GM12878 (cell line): ENCODE measurements at regions not wholly inside any gene's neighbourhood (a gene's known extent, or its start where the extent isn't known, plus 50 kb on each side); places are given as distances from the start of the nearest gene placed in this dataset.

ENCODE experiments used
- ATAC-seq: fragments of 200-7000 bp; cut with Tn5 transposase; 3 replicates; pipeline ENCODE4 v1.9.1; 2020; ENCODE audit warnings: mild to moderate bottlenecking, moderate library complexity
- BruUV-seq: library from RNA; stranded (reverse); fragments of 400-500 nt; replicated peaks from 2 replicates; lab custom pipeline; 2021; lab: Mats Ljungman, UMichigan
- CTCF ChIA-PET: fragments of 300-600 bp; sonication (Branson Sonifier 250); formaldehyde crosslinking; extraction: SDS; loops from one replicate; lab custom pipeline; 2021; ENCODE audit warnings: inconsistent platforms; lab: Yijun Ruan, JAX
- POLR2A ChIA-PET: fragments of 350-600 bp; formaldehyde crosslinking; extraction: SDS; loops from one replicate; lab custom pipeline; 2021; ENCODE audit warnings: inconsistent platforms; lab: Charles Lee
- RAD21 ChIA-PET: fragments of 300-600 bp; sonication (Branson Sonifier 250); formaldehyde crosslinking; loops from one replicate; lab custom pipeline; 2023; ENCODE audit warnings: antibody characterized with exemption; ENCODE audit not compliant: unreplicated experiment; lab: Charles Lee
- SMC1A ChIA-PET: fragments of 300-600 bp; sonication (Branson Sonifier 250); formaldehyde crosslinking; loops from one replicate; lab custom pipeline; 2023; ENCODE audit not compliant: unreplicated experiment, uncharacterized antibody; lab: Charles Lee
- DNase-seq: peaks from one replicate; pipeline ENCODE4 v3.0.0-alpha.2; 2011; ENCODE audit warnings: low read depth, low spot score
- FAIRE-seq: peaks from 3 replicates; lab custom pipeline; 2011; peaks lifted over from hg19 to GRCh38; lab: Jason Lieb, UNC
- H2AFZ ChIP-seq: 2 replicates; pipeline ENCODE4 v1.6.0; 2011; ENCODE audit warnings: low read depth, low read length, control low read depth; ENCODE audit not compliant: control insufficient read depth
- H3K27ac ChIP-seq: 2 replicates; pipeline ENCODE4 v1.5.1; 2011; ENCODE audit warnings: control low read depth; ENCODE audit not compliant: control insufficient read depth, insufficient read depth
- H3K27me3 ChIP-seq, 2 experiments: replicated peaks in 1 of 2; 2 replicates each; pipeline versions ENCODE4 v1.6.0 to v1.6.1; 2011; ENCODE audit warnings: low read length in 1 of 2; ENCODE audit not compliant: control insufficient read depth in 2 of 2, insufficient read depth in 2 of 2
- H3K36me3 ChIP-seq, 2 experiments: 2 replicates each; pipeline ENCODE4 v1.5.1; 2011; ENCODE audit warnings: low read length in 1 of 2; ENCODE audit not compliant: control insufficient read depth in 2 of 2, insufficient read depth in 2 of 2
- H3K4me1 ChIP-seq: 2 replicates; pipeline ENCODE4 v1.6.1; 2011; ENCODE audit warnings: mild to moderate bottlenecking, low read length, moderate library complexity, mixed read lengths; ENCODE audit not compliant: control insufficient read depth, insufficient read depth
- H3K4me2 ChIP-seq: 2 replicates; pipeline ENCODE4 v1.6.0; 2011; ENCODE audit warnings: control low read depth; ENCODE audit not compliant: control insufficient read depth, insufficient read depth
- H3K4me3 ChIP-seq: fragments of 200-600 bp; sonication (generic); 2 replicates; pipeline ENCODE4 v1.5.1; 2016
- H3K79me2 ChIP-seq: 2 replicates; pipeline ENCODE4 v1.6.0; 2011; ENCODE audit warnings: low read length; ENCODE audit not compliant: control insufficient read depth, insufficient read depth
- H3K9ac ChIP-seq: 2 replicates; pipeline ENCODE4 v1.8.0; 2011; ENCODE audit warnings: low read length, control low read depth, mixed read lengths; ENCODE audit not compliant: control insufficient read depth, insufficient read depth
- H3K9me3 ChIP-seq: replicated peaks from 3 replicates; pipeline ENCODE4 v1.5.1; 2011; ENCODE audit warnings: mild to moderate bottlenecking, low read length; ENCODE audit not compliant: control insufficient read depth, insufficient read depth
- H4K20me1 ChIP-seq: 2 replicates; pipeline ENCODE4 v1.6.0; 2011; ENCODE audit not compliant: control insufficient read depth, insufficient read depth
- CBX5 ChIP-seq: sonication (generic); IDR thresholded peaks from 2 replicates; pipeline ENCODE4 v1.6.1; 2016; ENCODE audit warnings: low read depth, moderate library complexity, mild to moderate bottlenecking, inconsistent platforms
- CREB1 ChIP-seq: IDR thresholded peaks from 2 replicates; pipeline ENCODE4 v1.6.1; 2012; ENCODE audit warnings: low read depth, mild to moderate bottlenecking, inconsistent platforms
- MTA2 ChIP-seq: fragments of 450-650 bp; IDR thresholded peaks from 2 replicates; pipeline ENCODE4 v1.6.1; 2016; ENCODE audit warnings: low read depth, mild to moderate bottlenecking, moderate library complexity
- MTA3 ChIP-seq: IDR thresholded peaks from 2 replicates; pipeline ENCODE4 v1.6.1; 2012; ENCODE audit warnings: low read length, inconsistent platforms, borderline replicate concordance
- PAX8 ChIP-seq: fragments of 450-650 bp; IDR thresholded peaks from 2 replicates; pipeline ENCODE4 v1.6.1; 2017; ENCODE audit warnings: mild to moderate bottlenecking, moderate library complexity
- RELA ChIP-seq: fragments of 450-650 bp; IDR thresholded peaks from 2 replicates; pipeline ENCODE4 v1.8.0; 2014; ENCODE audit warnings: borderline replicate concordance; ENCODE audit not compliant: partially characterized antibody
- RUNX3 ChIP-seq: IDR thresholded peaks from 2 replicates; pipeline ENCODE4 v1.6.1; 2012; ENCODE audit warnings: low read length, inconsistent platforms
- SIN3A ChIP-seq: IDR thresholded peaks from 2 replicates; pipeline ENCODE4 v1.6.1; 2012; ENCODE audit warnings: low read depth, low read length, improper control_type of control experiment
- SMAD1 ChIP-seq: fragments of 450-650 bp; IDR thresholded peaks from 2 replicates; pipeline ENCODE4 v1.6.1; 2018; ENCODE audit warnings: mild to moderate bottlenecking, low read depth; ENCODE audit not compliant: partially characterized antibody
- SRF ChIP-seq, 2 experiments: IDR thresholded peaks; 2 replicates each; pipeline ENCODE4 v1.6.1; 2011; ENCODE audit warnings: low read depth in 2 of 2, low read length in 2 of 2, mild to moderate bottlenecking in 1 of 2, moderate library complexity in 1 of 2
- WGBS: methylation state at CpG from one replicate; pipeline ENCODE4 v1.1.6; 2016; ENCODE audit warnings: low lambda C conversion rate; ENCODE audit not compliant: insufficient replicate concordance, insufficient coverage; ENCODE audit errors: missing lambda C conversion rate; 5-methylcytosine and 5-hydroxymethylcytosine counted together
- in situ Hi-C: fragments of 300-500 bp; cut with MboI; formaldehyde crosslinking; loops from 9 replicates; pipeline ENCODE4 v1.14.3; 2018; ENCODE audit warnings: mixed read lengths
- intact Hi-C: fragments of 100-400 bp; cut with micrococcal nuclease; formaldehyde crosslinking; loops from one replicate; pipeline ENCODE4 v1.14.2; 2022; ENCODE audit not compliant: unreplicated experiment
- TF ChIP-seq, protein P1 (sequence below): IDR thresholded peaks from 2 replicates; pipeline ENCODE4 v1.6.1; 2011; ENCODE audit warnings: mild to moderate bottlenecking, low read depth, low read length, moderate library complexity; ENCODE audit not compliant: insufficient replicate concordance
- TF ChIP-seq, protein P2 (sequence below): fragments of 450-650 bp; formaldehyde crosslinking; IDR thresholded peaks from 2 replicates; pipeline ENCODE4 v1.4.0; 2022; ENCODE audit warnings: mild to moderate bottlenecking, moderate library complexity
- TF ChIP-seq, protein P3 (sequence below): fragments of 450-650 bp; IDR thresholded peaks from 2 replicates; pipeline ENCODE4 v1.6.1; 2017; ENCODE audit warnings: antibody characterized with exemption, mild to moderate bottlenecking, moderate library complexity

DNA sequence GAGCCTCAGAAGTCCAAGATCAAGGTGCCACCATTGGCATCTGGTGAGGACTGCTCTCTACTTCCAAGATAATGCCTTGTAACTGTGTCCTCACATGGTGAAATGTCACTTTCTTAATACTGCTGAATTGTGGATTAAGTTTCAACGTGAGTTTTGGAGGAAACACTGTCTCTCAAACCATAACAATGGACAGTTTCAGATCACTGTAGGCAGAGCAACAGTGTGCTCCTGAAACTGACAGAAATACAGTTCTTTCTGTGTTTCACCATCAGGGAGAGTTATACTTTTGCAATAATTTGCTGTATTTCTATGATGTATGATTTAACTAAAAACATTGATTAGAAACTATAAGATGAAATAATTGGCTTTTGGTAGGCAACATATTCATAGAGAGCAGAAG, 1780.5 kb upstream of the CDH6 start:
- SMC1A ChIA-PET: no interaction called here
- no peak for DNase-seq
- no peak for ATAC-seq
- RAD21 ChIA-PET: no interaction called here
- H3K36me3 ChIP-seq: no peaks in the 10 kb centered on the region
- no peaks in the 10 kb centered on the region for H4K20me1 ChIP-seq
- H3K9ac ChIP-seq: no peak overlapping the region
- H3K4me3 ChIP-seq: no peak overlapping the region
- H3K27me3 ChIP-seq: no peaks in the 10 kb centered on the region
- FAIRE-seq: no peak
- H2AFZ ChIP-seq: no peak overlapping the region
- POLR2A ChIA-PET: no interaction called here
- TF ChIP-seq, protein P1, sequence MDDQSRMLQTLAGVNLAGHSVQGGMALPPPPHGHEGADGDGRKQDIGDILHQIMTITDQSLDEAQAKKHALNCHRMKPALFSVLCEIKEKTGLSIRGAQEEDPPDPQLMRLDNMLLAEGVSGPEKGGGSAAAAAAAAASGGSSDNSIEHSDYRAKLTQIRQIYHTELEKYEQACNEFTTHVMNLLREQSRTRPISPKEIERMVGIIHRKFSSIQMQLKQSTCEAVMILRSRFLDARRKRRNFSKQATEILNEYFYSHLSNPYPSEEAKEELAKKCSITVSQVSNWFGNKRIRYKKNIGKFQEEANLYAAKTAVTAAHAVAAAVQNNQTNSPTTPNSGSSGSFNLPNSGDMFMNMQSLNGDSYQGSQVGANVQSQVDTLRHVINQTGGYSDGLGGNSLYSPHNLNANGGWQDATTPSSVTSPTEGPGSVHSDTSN: no peak
- TF ChIP-seq MTA3 (no peak), PAX8 (no peak), SMAD1 (no peak), CBX5 (no peak), CREB1 (no peak), SIN3A (no peak), MTA2 (no peak), RUNX3 (no peak), RELA (no peak), SRF (IDR thresholded peaks at IDR 0.05; ENCODE audit: low read depth in 2 of 2, low read length in 2 of 2) (no peak)
- TF ChIP-seq, protein P2, sequence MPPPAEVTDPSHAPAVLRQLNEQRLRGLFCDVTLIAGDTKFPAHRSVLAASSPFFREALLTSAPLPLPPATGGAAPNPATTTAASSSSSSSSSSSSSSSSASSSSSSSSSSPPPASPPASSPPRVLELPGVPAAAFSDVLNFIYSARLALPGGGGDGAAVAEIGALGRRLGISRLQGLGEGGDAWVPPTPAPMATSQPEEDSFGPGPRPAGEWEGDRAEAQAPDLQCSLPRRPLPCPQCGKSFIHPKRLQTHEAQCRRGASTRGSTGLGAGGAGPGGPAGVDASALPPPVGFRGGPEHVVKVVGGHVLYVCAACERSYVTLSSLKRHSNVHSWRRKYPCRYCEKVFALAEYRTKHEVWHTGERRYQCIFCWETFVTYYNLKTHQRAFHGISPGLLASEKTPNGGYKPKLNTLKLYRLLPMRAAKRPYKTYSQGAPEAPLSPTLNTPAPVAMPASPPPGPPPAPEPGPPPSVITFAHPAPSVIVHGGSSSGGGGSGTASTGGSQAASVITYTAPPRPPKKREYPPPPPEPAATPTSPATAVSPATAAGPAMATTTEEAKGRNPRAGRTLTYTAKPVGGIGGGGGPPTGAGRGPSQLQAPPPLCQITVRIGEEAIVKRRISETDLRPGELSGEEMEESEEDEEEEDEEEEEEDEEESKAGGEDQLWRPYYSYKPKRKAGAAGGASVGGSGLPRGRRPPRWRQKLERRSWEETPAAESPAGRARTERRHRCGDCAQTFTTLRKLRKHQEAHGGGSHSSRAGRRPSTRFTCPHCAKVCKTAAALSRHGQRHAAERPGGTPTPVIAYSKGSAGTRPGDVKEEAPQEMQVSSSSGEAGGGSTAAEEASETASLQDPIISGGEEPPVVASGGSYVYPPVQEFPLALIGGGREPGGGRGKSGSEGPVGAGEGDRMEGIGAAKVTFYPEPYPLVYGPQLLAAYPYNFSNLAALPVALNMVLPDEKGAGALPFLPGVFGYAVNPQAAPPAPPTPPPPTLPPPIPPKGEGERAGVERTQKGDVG (CRISPR knock-in tag): no peak
- TF ChIP-seq, protein P3, sequence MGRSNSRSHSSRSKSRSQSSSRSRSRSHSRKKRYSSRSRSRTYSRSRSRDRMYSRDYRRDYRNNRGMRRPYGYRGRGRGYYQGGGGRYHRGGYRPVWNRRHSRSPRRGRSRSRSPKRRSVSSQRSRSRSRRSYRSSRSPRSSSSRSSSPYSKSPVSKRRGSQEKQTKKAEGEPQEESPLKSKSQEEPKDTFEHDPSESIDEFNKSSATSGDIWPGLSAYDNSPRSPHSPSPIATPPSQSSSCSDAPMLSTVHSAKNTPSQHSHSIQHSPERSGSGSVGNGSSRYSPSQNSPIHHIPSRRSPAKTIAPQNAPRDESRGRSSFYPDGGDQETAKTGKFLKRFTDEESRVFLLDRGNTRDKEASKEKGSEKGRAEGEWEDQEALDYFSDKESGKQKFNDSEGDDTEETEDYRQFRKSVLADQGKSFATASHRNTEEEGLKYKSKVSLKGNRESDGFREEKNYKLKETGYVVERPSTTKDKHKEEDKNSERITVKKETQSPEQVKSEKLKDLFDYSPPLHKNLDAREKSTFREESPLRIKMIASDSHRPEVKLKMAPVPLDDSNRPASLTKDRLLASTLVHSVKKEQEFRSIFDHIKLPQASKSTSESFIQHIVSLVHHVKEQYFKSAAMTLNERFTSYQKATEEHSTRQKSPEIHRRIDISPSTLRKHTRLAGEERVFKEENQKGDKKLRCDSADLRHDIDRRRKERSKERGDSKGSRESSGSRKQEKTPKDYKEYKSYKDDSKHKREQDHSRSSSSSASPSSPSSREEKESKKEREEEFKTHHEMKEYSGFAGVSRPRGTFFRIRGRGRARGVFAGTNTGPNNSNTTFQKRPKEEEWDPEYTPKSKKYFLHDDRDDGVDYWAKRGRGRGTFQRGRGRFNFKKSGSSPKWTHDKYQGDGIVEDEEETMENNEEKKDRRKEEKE: no peak
- no peaks in the 10 kb centered on the region for H3K79me2 ChIP-seq
- no peaks in the 10 kb centered on the region for H3K4me1 ChIP-seq
- 6% methylated on average over 1 of the region's 1 CpG for WGBS
- no peaks in the 10 kb centered on the region for H3K9me3 ChIP-seq
- H3K4me2 ChIP-seq: no peak overlapping the region
- CTCF ChIA-PET: no interaction called here
- H3K27ac ChIP-seq: no peak overlapping the region
- BruUV-seq: no TSS peak
- in situ Hi-C loops: no loop called here
- intact Hi-C loops: no loop called here
